ENCODE measurements at regions not wholly inside any gene's neighbourhood (a gene's known extent, or its start where the extent isn't known, plus 50 kb on each side); places are given as distances from the start of the nearest gene placed in this dataset.

- DNase-seq (ENCODE audit: low spot score): no peak
- peaks cover 0 to 23% of the 10 kb centered on the region in 2 donors for H3K4me1 ChIP-seq
- H3K4me3 ChIP-seq: no peak overlapping the region
- H3K9me3 ChIP-seq: no peaks in the 10 kb centered on the region
- TF ChIP-seq CTCF (IDR thresholded peaks at IDR 0.05): no peak
- peak overlapping the region in 1 of 2 donors; percentile 55 for H3K27ac ChIP-seq
- peaks cover 43% of the 10 kb centered on the region for H3K36me3 ChIP-seq
- H3K27me3 ChIP-seq: no peaks in the 10 kb centered on the region
Measured at GRCh38 chr17:77489239-77489892, 348.6 kb downstream of the SEC14L1 start.

GRCh38 chr17:77489893-77490255, 349.1 kb downstream of the SEC14L1 start:
- peaks cover 0 to 28% of the 10 kb centered on the region in 2 donors for H3K4me1 ChIP-seq
- H3K27ac ChIP-seq: peak overlapping the region in 1 of 2 donors; percentile 55
- DNase-seq (ENCODE audit: low spot score): peak; percentile 84
- no peaks in the 10 kb centered on the region for H3K9me3 ChIP-seq
- TF ChIP-seq CTCF (IDR thresholded peaks at IDR 0.05): no peak
- peaks cover 43% of the 10 kb centered on the region for H3K36me3 ChIP-seq
- H3K4me3 ChIP-seq: no peak overlapping the region
- H3K27me3 ChIP-seq: no peaks in the 10 kb centered on the region

GRCh38 chr17:77490361-77491183, 349.8 kb downstream of the SEC14L1 start:
- Histone ChIP-seq H3K4me1 (peaks cover 0 to 31% of the 10 kb centered on the region in 2 donors), H3K27me3 (no peaks in the 10 kb centered on the region), H3K4me3 (no peak overlapping the region), H3K9me3 (no peaks in the 10 kb centered on the region), H3K27ac (peak overlapping the region in 1 of 2 donors; percentile 55), H3K36me3 (peaks cover 47% of the 10 kb centered on the region)
- no peak for TF ChIP-seq CTCF (IDR thresholded peaks at IDR 0.05)
- no peak for DNase-seq (ENCODE audit: low spot score)

GRCh38 chr17:77491921-77492445, 351.2 kb downstream of the SEC14L1 start:
- peaks cover 0 to 31% of the 10 kb centered on the region in 2 donors for H3K4me1 ChIP-seq
- no peak for DNase-seq (ENCODE audit: low spot score)
- no peaks in the 10 kb centered on the region for H3K27me3 ChIP-seq
- H3K36me3 ChIP-seq: peaks cover 55% of the 10 kb centered on the region
- H3K9me3 ChIP-seq: no peaks in the 10 kb centered on the region
- TF ChIP-seq CTCF (IDR thresholded peaks at IDR 0.05): no peak
- H3K27ac ChIP-seq: no peak overlapping the region
- no peak overlapping the region for H3K4me3 ChIP-seq

- no peak for DNase-seq (ENCODE audit: low spot score)
- Histone ChIP-seq H3K27ac (no peak overlapping the region), H3K4me3 (no peak overlapping the region), H3K36me3 (peaks cover 53% of the 10 kb centered on the region), H3K9me3 (no peaks in the 10 kb centered on the region), H3K4me1 (peaks cover 0 to 31% of the 10 kb centered on the region in 2 donors), H3K27me3 (no peaks in the 10 kb centered on the region)
- no peak for TF ChIP-seq CTCF (IDR thresholded peaks at IDR 0.05)
Measured at GRCh38 chr17:77492446-77493237, 351.9 kb downstream of the SEC14L1 start.

All from right atrium auricular region (tissue), 2 donors.